Liver (tissue), 3 donors: ENCODE measurements at regions not wholly inside any gene's neighbourhood (a gene's known extent, or its start where the extent isn't known, plus 50 kb on each side); places are given as distances from the start of the nearest gene placed in this dataset.

ENCODE experiments used
- ATF3 ChIP-seq: IDR thresholded peaks from 2 replicates; pipeline ENCODE4 v1.6.1; 2016; ENCODE audit warnings: antibody characterized with exemption
- EGR1 ChIP-seq, 2 donors: IDR thresholded peaks; 2 replicates each; pipeline ENCODE4 v1.6.1; 2016 to 2018; ENCODE audit warnings: antibody characterized with exemption in 2 of 2, low read depth in 2 of 2
- FOXA1 ChIP-seq: IDR thresholded peaks from 2 replicates; pipeline ENCODE4 v1.6.1; 2016; ENCODE audit warnings: antibody characterized with exemption
- GABPA ChIP-seq, 2 donors: IDR thresholded peaks in 1 of 2; conservative IDR thresholded peaks in 1 of 2; 2 replicates each; pipeline ENCODE4 v1.6.1; 2016; ENCODE audit warnings: antibody characterized with exemption in 2 of 2, mild to moderate bottlenecking in 1 of 2, moderate library complexity in 1 of 2
- HNF4A ChIP-seq, 2 donors: conservative IDR thresholded peaks; 2 replicates each; pipeline ENCODE4 v1.6.1; 2016; ENCODE audit warnings: antibody characterized with exemption in 2 of 2, mild to moderate bottlenecking in 2 of 2
- JUND ChIP-seq, 2 donors: IDR thresholded peaks; 2 replicates each; pipeline ENCODE4 v1.6.1; 2016; ENCODE audit warnings: antibody characterized with exemption in 2 of 2
- RAD21 ChIP-seq, 2 donors: IDR thresholded peaks; 2 replicates each; pipeline ENCODE4 v1.6.1; 2016; ENCODE audit warnings: antibody characterized with exemption in 2 of 2, mild to moderate bottlenecking in 2 of 2
- REST ChIP-seq: IDR thresholded peaks from 2 replicates; pipeline ENCODE4 v1.6.1; 2016; ENCODE audit warnings: antibody characterized with exemption, mild to moderate bottlenecking
- RXRA ChIP-seq, 2 donors: IDR thresholded peaks; 2 replicates each; pipeline ENCODE4 v1.6.1; 2017 to 2018; ENCODE audit warnings: antibody characterized with exemption in 2 of 2, mild to moderate bottlenecking in 1 of 2
- TAF1 ChIP-seq: conservative IDR thresholded peaks from 2 replicates; pipeline ENCODE4 v1.6.1; 2016; ENCODE audit warnings: antibody characterized with exemption, mild to moderate bottlenecking
- YY1 ChIP-seq: IDR thresholded peaks from 2 replicates; pipeline ENCODE4 v1.6.1; 2016; ENCODE audit warnings: antibody characterized with exemption, mild to moderate bottlenecking
- TF ChIP-seq, protein P1 (sequence below): fragments of 150-350 bp; IDR thresholded peaks from 2 replicates; pipeline ENCODE4 v1.5.1; 2017; ENCODE audit warnings: improper control_type of control experiment, low read depth, low read length; ENCODE audit not compliant: missing input control
- TF ChIP-seq, protein P2 (sequence below): IDR thresholded peaks from 2 replicates; pipeline ENCODE4 v1.6.1; 2016; ENCODE audit warnings: antibody characterized with exemption
- TF ChIP-seq, protein P3 (sequence below): IDR thresholded peaks from 2 replicates; pipeline ENCODE4 v1.6.1; 2016; ENCODE audit warnings: antibody characterized with exemption
- donor health status: healthy.
- donor health status: healthy.

GRCh38 chr14:25430808-25431207 lies 380.9 kb upstream of the STXBP6 start:
- TF ChIP-seq, protein P1, sequence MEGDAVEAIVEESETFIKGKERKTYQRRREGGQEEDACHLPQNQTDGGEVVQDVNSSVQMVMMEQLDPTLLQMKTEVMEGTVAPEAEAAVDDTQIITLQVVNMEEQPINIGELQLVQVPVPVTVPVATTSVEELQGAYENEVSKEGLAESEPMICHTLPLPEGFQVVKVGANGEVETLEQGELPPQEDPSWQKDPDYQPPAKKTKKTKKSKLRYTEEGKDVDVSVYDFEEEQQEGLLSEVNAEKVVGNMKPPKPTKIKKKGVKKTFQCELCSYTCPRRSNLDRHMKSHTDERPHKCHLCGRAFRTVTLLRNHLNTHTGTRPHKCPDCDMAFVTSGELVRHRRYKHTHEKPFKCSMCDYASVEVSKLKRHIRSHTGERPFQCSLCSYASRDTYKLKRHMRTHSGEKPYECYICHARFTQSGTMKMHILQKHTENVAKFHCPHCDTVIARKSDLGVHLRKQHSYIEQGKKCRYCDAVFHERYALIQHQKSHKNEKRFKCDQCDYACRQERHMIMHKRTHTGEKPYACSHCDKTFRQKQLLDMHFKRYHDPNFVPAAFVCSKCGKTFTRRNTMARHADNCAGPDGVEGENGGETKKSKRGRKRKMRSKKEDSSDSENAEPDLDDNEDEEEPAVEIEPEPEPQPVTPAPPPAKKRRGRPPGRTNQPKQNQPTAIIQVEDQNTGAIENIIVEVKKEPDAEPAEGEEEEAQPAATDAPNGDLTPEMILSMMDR, result no peak
- TF ChIP-seq, protein P2, sequence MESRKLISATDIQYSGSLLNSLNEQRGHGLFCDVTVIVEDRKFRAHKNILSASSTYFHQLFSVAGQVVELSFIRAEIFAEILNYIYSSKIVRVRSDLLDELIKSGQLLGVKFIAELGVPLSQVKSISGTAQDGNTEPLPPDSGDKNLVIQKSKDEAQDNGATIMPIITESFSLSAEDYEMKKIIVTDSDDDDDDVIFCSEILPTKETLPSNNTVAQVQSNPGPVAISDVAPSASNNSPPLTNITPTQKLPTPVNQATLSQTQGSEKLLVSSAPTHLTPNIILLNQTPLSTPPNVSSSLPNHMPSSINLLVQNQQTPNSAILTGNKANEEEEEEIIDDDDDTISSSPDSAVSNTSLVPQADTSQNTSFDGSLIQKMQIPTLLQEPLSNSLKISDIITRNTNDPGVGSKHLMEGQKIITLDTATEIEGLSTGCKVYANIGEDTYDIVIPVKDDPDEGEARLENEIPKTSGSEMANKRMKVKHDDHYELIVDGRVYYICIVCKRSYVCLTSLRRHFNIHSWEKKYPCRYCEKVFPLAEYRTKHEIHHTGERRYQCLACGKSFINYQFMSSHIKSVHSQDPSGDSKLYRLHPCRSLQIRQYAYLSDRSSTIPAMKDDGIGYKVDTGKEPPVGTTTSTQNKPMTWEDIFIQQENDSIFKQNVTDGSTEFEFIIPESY, result no peak
- TF ChIP-seq EGR1 (IDR thresholded peaks at IDR 0.05; ENCODE audit: low read depth in 2 of 2) (no peak), YY1 (no peak), RAD21 (IDR thresholded peaks at IDR 0.05) (no peak), RXRA (IDR thresholded peaks at IDR 0.05) (no peak), REST (no peak), ATF3 (no peak), GABPA (IDR thresholded peaks at IDR 0.05 in 1 of 2, conservative IDR thresholded peaks at IDR 0.05 in 1 of 2) (no peak), TAF1 (no peak), JUND (IDR thresholded peaks at IDR 0.05) (no peak), FOXA1 (no peak), HNF4A (conservative IDR thresholded peaks at IDR 0.05) (no peak)
- TF ChIP-seq, protein P3, sequence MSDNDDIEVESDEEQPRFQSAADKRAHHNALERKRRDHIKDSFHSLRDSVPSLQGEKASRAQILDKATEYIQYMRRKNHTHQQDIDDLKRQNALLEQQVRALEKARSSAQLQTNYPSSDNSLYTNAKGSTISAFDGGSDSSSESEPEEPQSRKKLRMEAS, result no peak
